CD14-positive monocyte (primary cell): ENCODE measurements at regions not wholly inside any gene's neighbourhood (a gene's known extent, or its start where the extent isn't known, plus 50 kb on each side); places are given as distances from the start of the nearest gene placed in this dataset.

Source experiments
- DNase-seq, 3 donors: peaks; one replicate each; pipeline ENCODE4 v3.0.0-alpha.2; 2011 to 2022
- H2AFZ ChIP-seq: 2 replicates; pipeline ENCODE4 v1.6.0; 2012; ENCODE audit warnings: mild to moderate bottlenecking, low read depth, low read length, inconsistent platforms; ENCODE audit not compliant: insufficient read depth, poor library complexity, severe bottlenecking
- H3K27ac ChIP-seq, 2 donors: 1 replicate in 1 of 2; 2 replicates in 1 of 2; pipeline ENCODE4 v1.5.1; 2012 to 2013; ENCODE audit warnings: low read length in 2 of 2, control low read depth in 1 of 2, inconsistent platforms in 1 of 2, low read depth in 1 of 2, mild to moderate bottlenecking in 1 of 2
- H3K27me3 ChIP-seq, 2 donors: one replicate each; pipeline versions ENCODE4 v1.6.0 to v1.6.1; 2011 to 2013; ENCODE audit warnings: low read length in 2 of 2; ENCODE audit not compliant: control insufficient read depth in 2 of 2, insufficient read depth in 2 of 2
- H3K36me3 ChIP-seq, 2 donors: replicated peaks in 1 of 2; 1 replicate in 1 of 2; 2 replicates in 1 of 2; pipeline versions ENCODE4 v1.5.1 to v1.6.1; 2012 to 2013; ENCODE audit warnings: low read length in 2 of 2, control low read depth in 1 of 2, inconsistent platforms in 1 of 2, mild to moderate bottlenecking in 1 of 2; ENCODE audit not compliant: insufficient read depth in 2 of 2, control insufficient read depth in 1 of 2
- H3K4me1 ChIP-seq, 2 donors: 1 replicate in 1 of 2; 2 replicates in 1 of 2; pipeline versions ENCODE4 v1.5.1 to v1.6.1; 2012 to 2013; ENCODE audit warnings: low read length in 2 of 2, control low read depth in 1 of 2, inconsistent platforms in 1 of 2, mild to moderate bottlenecking in 1 of 2, moderate library complexity in 1 of 2; ENCODE audit not compliant: insufficient read depth in 2 of 2, control insufficient read depth in 1 of 2
- H3K4me2 ChIP-seq: replicated peaks from 2 replicates; pipeline ENCODE3; 2012; ENCODE audit warnings: low read length, moderate library complexity, mild to moderate bottlenecking; ENCODE audit not compliant: poor library complexity, severe bottlenecking; ENCODE audit errors: extremely low read depth
- H3K4me3 ChIP-seq, 3 experiments: fragments of 200-600 bp in 1 of 3; sonication (generic) in 1 of 3; replicated peaks in 1 of 3; 1 replicate in 2 of 3; 2 replicates in 1 of 3; pipeline ENCODE4 v1.5.1; 2011 to 2013; ENCODE audit warnings: low read length in 3 of 3, mild to moderate bottlenecking in 3 of 3, control low read depth in 2 of 3, low read depth in 2 of 3, inconsistent platforms in 1 of 3, moderate library complexity in 1 of 3
- H3K79me2 ChIP-seq: 2 replicates; pipeline ENCODE4 v1.6.0; 2012; ENCODE audit warnings: mild to moderate bottlenecking, control low read depth, inconsistent platforms, low read length, moderate library complexity; ENCODE audit not compliant: insufficient read depth
- H3K9ac ChIP-seq: 2 replicates; pipeline ENCODE4 v1.6.0; 2017; ENCODE audit warnings: low read length, mild to moderate bottlenecking; ENCODE audit not compliant: insufficient read depth, poor library complexity, severe bottlenecking
- H3K9me3 ChIP-seq, 2 donors: replicated peaks in 1 of 2; 1 replicate in 1 of 2; 2 replicates in 1 of 2; pipeline versions ENCODE4 v1.5.1 to v1.6.1; 2012 to 2013; ENCODE audit warnings: low read length in 2 of 2, control low read depth in 1 of 2; ENCODE audit not compliant: control insufficient read depth in 1 of 2, insufficient read depth in 1 of 2
- H4K20me1 ChIP-seq: 2 replicates; pipeline ENCODE4 v1.6.0; 2012; ENCODE audit warnings: mild to moderate bottlenecking, low read length, control low read depth, moderate library complexity; ENCODE audit not compliant: insufficient read depth
- H3K27ac Mint-ChIP-seq, 7 donors: one replicate each; pipeline ENCODE4 v1.8.0; 2020; ENCODE audit warnings: mild to moderate bottlenecking in 7 of 7, mixed read lengths in 7 of 7, moderate library complexity in 6 of 7, inconsistent platforms in 2 of 7
- H3K27me3 Mint-ChIP-seq, 3 donors: one replicate each; pipeline ENCODE4 v1.8.0; 2021 to 2022; ENCODE audit warnings: low read depth in 3 of 3, mild to moderate bottlenecking in 3 of 3, mixed read lengths in 3 of 3, moderate library complexity in 3 of 3, inconsistent platforms in 1 of 3
- H3K36me3 Mint-ChIP-seq, 2 donors: one replicate each; pipeline ENCODE4 v1.8.0; 2020; ENCODE audit warnings: mixed read lengths in 2 of 2, inconsistent platforms in 1 of 2, mild to moderate bottlenecking in 1 of 2
- H3K4me1 Mint-ChIP-seq: one replicate; pipeline ENCODE4 v1.8.0; 2020; ENCODE audit warnings: mild to moderate bottlenecking, mixed read lengths
- H3K4me3 Mint-ChIP-seq, 2 donors: one replicate each; pipeline ENCODE4 v1.8.0; 2020; ENCODE audit warnings: mild to moderate bottlenecking in 2 of 2, mixed read lengths in 2 of 2, moderate library complexity in 1 of 2
- H3K9me3 Mint-ChIP-seq, 7 donors: one replicate each; pipeline ENCODE4 v1.8.0; 2020 to 2022; ENCODE audit warnings: mixed read lengths in 7 of 7, mild to moderate bottlenecking in 6 of 7, moderate library complexity in 6 of 7, inconsistent platforms in 2 of 7
- WGBS: methylation state at CpG from one replicate; pipeline ENCODE4 v1.1.5; 2013; ENCODE audit warnings: missing lambda C conversion rate; ENCODE audit not compliant: insufficient coverage; 5-methylcytosine and 5-hydroxymethylcytosine counted together
- intact Hi-C, 2 donors: fragments of 100-400 bp; cut with micrococcal nuclease; formaldehyde crosslinking; loops; one replicate each; pipeline versions ENCODE4 v1.15.0 to v1.15.1; 2023
- TF ChIP-seq, protein P1 (sequence below): fragments of 200-600 bp; IDR thresholded peaks from one replicate; pipeline ENCODE4 v1.8.0; 2022; ENCODE audit warnings: antibody characterized with exemption, mild to moderate bottlenecking

DNA sequence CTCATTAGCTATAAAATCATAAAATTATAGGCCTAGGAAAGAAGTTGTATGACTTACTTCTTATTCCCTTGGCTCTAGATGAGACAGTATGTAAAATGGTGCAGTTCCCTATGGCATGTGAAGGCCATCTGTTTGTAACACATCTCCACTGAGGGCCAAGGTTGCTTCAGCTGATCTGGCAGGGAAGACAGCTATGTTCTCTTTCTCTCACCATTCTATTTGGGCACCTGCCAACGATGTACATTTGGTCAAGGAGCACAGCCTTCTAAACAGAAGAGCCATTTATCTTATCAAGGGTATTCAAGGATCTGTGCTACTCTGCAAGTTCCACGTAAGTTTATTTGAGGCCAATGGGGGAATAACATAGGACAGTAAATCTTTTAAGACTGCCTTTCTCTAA lies 129.8 kb upstream of the TOM1L1 start:
- Mint-ChIP-seq H3K36me3 (no peaks in the 10 kb centered on the region), H3K27ac (no peak overlapping the region), H3K4me1 (no peaks in the 10 kb centered on the region), H3K27me3 (peaks cover 0 to 3% (median 1%) of the 10 kb centered on the region in 3 donors), H3K9me3 (peaks cover 0 to 4% (median 0%) of the 10 kb centered on the region in 7 donors), H3K4me3 (no peak overlapping the region)
- no peak for DNase-seq
- Histone ChIP-seq H3K79me2 (no peaks in the 10 kb centered on the region), H3K36me3 (no peaks in the 10 kb centered on the region), H3K27ac (no peak overlapping the region), H3K4me1 (no peaks in the 10 kb centered on the region), H3K4me3 (no peak overlapping the region), H2AFZ (no peak overlapping the region), H3K9ac (no peak overlapping the region), H3K27me3 (no peaks in the 10 kb centered on the region), H3K9me3 (no peaks in the 10 kb centered on the region), H3K4me2 (no peak overlapping the region), H4K20me1 (no peaks in the 10 kb centered on the region)
- intact Hi-C loops, result no loop called here
- TF ChIP-seq, protein P1, sequence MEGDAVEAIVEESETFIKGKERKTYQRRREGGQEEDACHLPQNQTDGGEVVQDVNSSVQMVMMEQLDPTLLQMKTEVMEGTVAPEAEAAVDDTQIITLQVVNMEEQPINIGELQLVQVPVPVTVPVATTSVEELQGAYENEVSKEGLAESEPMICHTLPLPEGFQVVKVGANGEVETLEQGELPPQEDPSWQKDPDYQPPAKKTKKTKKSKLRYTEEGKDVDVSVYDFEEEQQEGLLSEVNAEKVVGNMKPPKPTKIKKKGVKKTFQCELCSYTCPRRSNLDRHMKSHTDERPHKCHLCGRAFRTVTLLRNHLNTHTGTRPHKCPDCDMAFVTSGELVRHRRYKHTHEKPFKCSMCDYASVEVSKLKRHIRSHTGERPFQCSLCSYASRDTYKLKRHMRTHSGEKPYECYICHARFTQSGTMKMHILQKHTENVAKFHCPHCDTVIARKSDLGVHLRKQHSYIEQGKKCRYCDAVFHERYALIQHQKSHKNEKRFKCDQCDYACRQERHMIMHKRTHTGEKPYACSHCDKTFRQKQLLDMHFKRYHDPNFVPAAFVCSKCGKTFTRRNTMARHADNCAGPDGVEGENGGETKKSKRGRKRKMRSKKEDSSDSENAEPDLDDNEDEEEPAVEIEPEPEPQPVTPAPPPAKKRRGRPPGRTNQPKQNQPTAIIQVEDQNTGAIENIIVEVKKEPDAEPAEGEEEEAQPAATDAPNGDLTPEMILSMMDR, result no peak
- WGBS, result 50% methylated on average over 1 of the region's 2 CpGs

DNA sequence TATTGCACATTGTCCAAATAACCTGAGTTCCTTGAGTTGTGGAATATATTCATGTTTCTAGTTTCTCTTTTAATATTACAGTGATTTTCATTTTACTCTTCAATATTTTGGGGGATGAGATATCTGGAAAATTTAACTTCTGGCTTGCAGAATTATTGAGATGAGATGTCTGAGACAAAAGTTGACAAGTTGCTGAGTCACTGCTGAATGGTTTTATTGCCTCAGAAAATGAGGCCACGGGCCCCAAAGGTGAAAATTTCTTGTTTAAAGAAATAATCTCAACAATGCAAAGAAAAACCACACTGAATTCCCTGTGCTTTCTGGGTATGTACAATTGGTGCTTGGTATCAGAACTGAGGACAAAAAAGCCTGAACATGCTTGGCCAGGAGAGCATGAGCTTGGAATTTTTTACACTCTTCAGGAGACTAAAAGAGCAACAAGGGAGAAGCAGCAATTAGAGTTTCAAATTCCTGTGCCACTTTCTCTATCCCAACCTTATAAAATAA lies 129.2 kb upstream of the TOM1L1 start:
- H3K4me2 ChIP-seq, result no peak overlapping the region
- H3K79me2 ChIP-seq, result no peaks in the 10 kb centered on the region
- H3K4me3 Mint-ChIP-seq, result no peak overlapping the region
- peaks cover 0 to 4% (median 0%) of the 10 kb centered on the region in 7 donors for H3K9me3 Mint-ChIP-seq
- no peak overlapping the region for H3K4me3 ChIP-seq
- intact Hi-C loops, result no loop called here
- no peak overlapping the region for H3K27ac Mint-ChIP-seq
- H3K4me1 Mint-ChIP-seq, result no peaks in the 10 kb centered on the region
- WGBS, result no CpG with 5 or more reads among the region's 1 CpG
- no peak overlapping the region for H3K27ac ChIP-seq
- TF ChIP-seq, protein P1, result no peak
- no peaks in the 10 kb centered on the region for H3K36me3 Mint-ChIP-seq
- H3K27me3 ChIP-seq, result no peaks in the 10 kb centered on the region
- no peaks in the 10 kb centered on the region for H3K4me1 ChIP-seq
- no peaks in the 10 kb centered on the region for H4K20me1 ChIP-seq
- H3K9me3 ChIP-seq, result no peaks in the 10 kb centered on the region
- no peaks in the 10 kb centered on the region for H3K36me3 ChIP-seq
- DNase-seq, result no peak
- H3K9ac ChIP-seq, result no peak overlapping the region
- H3K27me3 Mint-ChIP-seq, result peaks cover 0 to 3% (median 1%) of the 10 kb centered on the region in 3 donors
- no peak overlapping the region for H2AFZ ChIP-seq
